Nephron (organoid): ENCODE measurements at regions not wholly inside any gene's neighbourhood (a gene's known extent, or its start where the extent isn't known, plus 50 kb on each side); places are given as distances from the start of the nearest gene placed in this dataset.
A peak's percentile ranks its signal among the peaks of the same experiment; 100 is the strongest.

ENCODE experiments used
- H3K27ac Mint-ChIP-seq, 3 experiments: 2 replicates each; pipeline ENCODE4 v1.8.0; 2020; ENCODE audit warnings: mixed read lengths in 3 of 3, mild to moderate bottlenecking in 2 of 3, moderate library complexity in 1 of 3
- H3K27me3 Mint-ChIP-seq: 2 replicates; pipeline ENCODE4 v1.8.0; 2021; ENCODE audit warnings: low read depth, mild to moderate bottlenecking, moderate library complexity, mixed read lengths
- H3K36me3 Mint-ChIP-seq: 2 replicates; pipeline ENCODE4 v1.8.0; 2020; ENCODE audit warnings: low read depth, mixed read lengths
- H3K4me1 Mint-ChIP-seq: 2 replicates; pipeline ENCODE4 v1.8.0; 2020; ENCODE audit warnings: mixed read lengths
- H3K4me3 Mint-ChIP-seq, 3 experiments: 2 replicates each; pipeline ENCODE4 v1.8.0; 2020; ENCODE audit warnings: mild to moderate bottlenecking in 3 of 3, mixed read lengths in 3 of 3, moderate library complexity in 2 of 3
- H3K9me3 Mint-ChIP-seq: 2 replicates; pipeline ENCODE4 v1.8.0; 2020; ENCODE audit warnings: mixed read lengths
- CTCF ChIP-seq, 3 experiments: fragments of 200-600 bp; sonication (generic); IDR thresholded peaks; one replicate each; pipeline ENCODE4 v1.5.0; 2021; ENCODE audit warnings: antibody characterized with exemption in 3 of 3; ENCODE audit not compliant: unreplicated experiment in 3 of 3

GRCh38 chr5:167721926-167722440 lies 569.5 kb upstream of the WWC1 start:
- no peak for TF ChIP-seq CTCF (IDR thresholded peaks at IDR 0.05; ENCODE audit: unreplicated experiment in 3 of 3)
- Mint-ChIP-seq H3K4me1 (no peaks in the 10 kb centered on the region), H3K27me3 (peaks cover 7% of the 10 kb centered on the region), H3K9me3 (no peaks in the 10 kb centered on the region), H3K4me3 (no peak overlapping the region), H3K27ac (no peak overlapping the region), H3K36me3 (no peaks in the 10 kb centered on the region)

- Mint-ChIP-seq H3K9me3 (no peaks in the 10 kb centered on the region), H3K27me3 (peaks cover 7% of the 10 kb centered on the region), H3K36me3 (no peaks in the 10 kb centered on the region)
These were observed 568.1 kb upstream of the WWC1 start for GRCh38 chr5:167723254-167723871.

GRCh38 chr5:167725264-167725663 lies 566.2 kb upstream of the WWC1 start:
- Mint-ChIP-seq H3K27ac (no peak overlapping the region), H3K4me3 (no peak overlapping the region), H3K9me3 (no peaks in the 10 kb centered on the region), H3K27me3 (peaks cover 7% of the 10 kb centered on the region), H3K4me1 (no peaks in the 10 kb centered on the region), H3K36me3 (no peaks in the 10 kb centered on the region)
- TF ChIP-seq CTCF (IDR thresholded peaks at IDR 0.05; ENCODE audit: unreplicated experiment in 3 of 3) = no peak

More at GRCh38 chr5:167723254-167723871, 568.1 kb upstream of the WWC1 start:
- TF ChIP-seq CTCF (IDR thresholded peaks at IDR 0.05; ENCODE audit: unreplicated experiment in 3 of 3) = peak; percentile 83 to 92 (median 92)
- Mint-ChIP-seq H3K4me3 (no peak overlapping the region), H3K27ac (no peak overlapping the region), H3K4me1 (no peaks in the 10 kb centered on the region)

- no peak overlapping the region for H3K27ac Mint-ChIP-seq
- H3K36me3 Mint-ChIP-seq = no peaks in the 10 kb centered on the region
- no peak overlapping the region for H3K4me3 Mint-ChIP-seq
- no peaks in the 10 kb centered on the region for H3K9me3 Mint-ChIP-seq
- H3K27me3 Mint-ChIP-seq = peaks cover 7% of the 10 kb centered on the region
- peaks cover 3% of the 10 kb centered on the region for H3K4me1 Mint-ChIP-seq
- TF ChIP-seq CTCF (IDR thresholded peaks at IDR 0.05; ENCODE audit: unreplicated experiment in 3 of 3) = no peak
These were observed 565.7 kb upstream of the WWC1 start for GRCh38 chr5:167725741-167726140.

- TF ChIP-seq CTCF (IDR thresholded peaks at IDR 0.05; ENCODE audit: unreplicated experiment in 3 of 3) = no peak
- Mint-ChIP-seq H3K36me3 (no peaks in the 10 kb centered on the region), H3K4me1 (peaks cover 3% of the 10 kb centered on the region), H3K27me3 (peaks cover 7% of the 10 kb centered on the region), H3K27ac (no peak overlapping the region), H3K4me3 (no peak overlapping the region), H3K9me3 (no peaks in the 10 kb centered on the region)
These were observed 564.8 kb upstream of the WWC1 start for GRCh38 chr5:167726642-167727041.

GRCh38 chr5:167730121-167730520 lies 561.3 kb upstream of the WWC1 start:
- no peaks in the 10 kb centered on the region for H3K36me3 Mint-ChIP-seq
- no peak overlapping the region for H3K27ac Mint-ChIP-seq
- H3K27me3 Mint-ChIP-seq = no peaks in the 10 kb centered on the region
- H3K4me1 Mint-ChIP-seq = peaks cover 3% of the 10 kb centered on the region
- no peak for TF ChIP-seq CTCF (IDR thresholded peaks at IDR 0.05; ENCODE audit: unreplicated experiment in 3 of 3)
- no peak overlapping the region for H3K4me3 Mint-ChIP-seq
- H3K9me3 Mint-ChIP-seq = no peaks in the 10 kb centered on the region
